ENCODE measurements at regions not wholly inside any gene's neighbourhood (a gene's known extent, or its start where the extent isn't known, plus 50 kb on each side); places are given as distances from the start of the nearest gene placed in this dataset.

- TF ChIP-seq CTCF (IDR thresholded peaks at IDR 0.05) (no peak), POLR2A (IDR thresholded peaks at IDR 0.05) (no peak)
Observed at GRCh38 chrX:74218895-74219294, 85.1 kb upstream of the ZCCHC13 start.
